ENCODE measurements at regions not wholly inside any gene's neighbourhood (a gene's known extent, or its start where the extent isn't known, plus 50 kb on each side); places are given as distances from the start of the nearest gene placed in this dataset.

DNA sequence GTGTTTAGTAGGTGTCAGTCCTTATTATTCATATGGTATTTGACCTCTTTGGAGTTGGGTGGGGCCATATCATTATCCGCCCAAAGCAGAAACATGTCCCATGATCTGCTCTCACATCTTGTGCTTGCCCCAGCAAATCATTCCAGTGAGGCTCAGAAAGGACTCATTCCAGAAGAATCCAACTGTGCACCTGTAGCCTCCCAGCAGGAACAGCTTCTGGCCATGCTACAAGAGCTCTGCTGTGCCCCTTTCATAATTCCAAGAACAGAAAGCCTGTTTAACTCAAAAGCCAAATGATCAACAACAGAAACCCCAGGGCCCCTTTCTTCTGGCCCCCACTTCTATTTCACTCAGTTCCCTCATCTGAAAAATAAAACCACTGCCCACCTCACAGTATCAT, 673.1 kb downstream of the DIAPH3 start:
- TF ChIP-seq, protein P1, sequence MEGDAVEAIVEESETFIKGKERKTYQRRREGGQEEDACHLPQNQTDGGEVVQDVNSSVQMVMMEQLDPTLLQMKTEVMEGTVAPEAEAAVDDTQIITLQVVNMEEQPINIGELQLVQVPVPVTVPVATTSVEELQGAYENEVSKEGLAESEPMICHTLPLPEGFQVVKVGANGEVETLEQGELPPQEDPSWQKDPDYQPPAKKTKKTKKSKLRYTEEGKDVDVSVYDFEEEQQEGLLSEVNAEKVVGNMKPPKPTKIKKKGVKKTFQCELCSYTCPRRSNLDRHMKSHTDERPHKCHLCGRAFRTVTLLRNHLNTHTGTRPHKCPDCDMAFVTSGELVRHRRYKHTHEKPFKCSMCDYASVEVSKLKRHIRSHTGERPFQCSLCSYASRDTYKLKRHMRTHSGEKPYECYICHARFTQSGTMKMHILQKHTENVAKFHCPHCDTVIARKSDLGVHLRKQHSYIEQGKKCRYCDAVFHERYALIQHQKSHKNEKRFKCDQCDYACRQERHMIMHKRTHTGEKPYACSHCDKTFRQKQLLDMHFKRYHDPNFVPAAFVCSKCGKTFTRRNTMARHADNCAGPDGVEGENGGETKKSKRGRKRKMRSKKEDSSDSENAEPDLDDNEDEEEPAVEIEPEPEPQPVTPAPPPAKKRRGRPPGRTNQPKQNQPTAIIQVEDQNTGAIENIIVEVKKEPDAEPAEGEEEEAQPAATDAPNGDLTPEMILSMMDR (conservative IDR thresholded peaks at IDR 0.05; ENCODE audit: low read length), result no peak
- no peak for TF ChIP-seq EZH2phosphoT487 (IDR thresholded peaks at IDR 0.05; ENCODE audit: borderline replicate concordance)
